Keratinocyte (primary cell): ENCODE measurements at regions not wholly inside any gene's neighbourhood (a gene's known extent, or its start where the extent isn't known, plus 50 kb on each side); places are given as distances from the start of the nearest gene placed in this dataset.

Source experiments
- DNase-seq: peaks from one replicate; pipeline ENCODE4 v3.0.0-alpha.2; 2011; ENCODE audit warnings: low read depth, missing footprints, low spot score
- FAIRE-seq: peaks from 2 replicates; lab custom pipeline; 2011; peaks lifted over from hg19 to GRCh38; lab: Jason Lieb, UNC
- H2AFZ ChIP-seq: 2 replicates; pipeline ENCODE4 v1.6.0; 2012; ENCODE audit warnings: low read length, control low read depth, inconsistent platforms; ENCODE audit not compliant: control insufficient read depth
- H3K27ac ChIP-seq: 2 replicates; pipeline ENCODE4 v1.5.1; 2011; ENCODE audit warnings: low read length; ENCODE audit not compliant: control insufficient read depth, insufficient read depth
- H3K27me3 ChIP-seq: 3 replicates; pipeline ENCODE4 v1.6.0; 2011; ENCODE audit warnings: low read length; ENCODE audit not compliant: control insufficient read depth, insufficient read depth; ENCODE audit errors: extremely low read depth
- H3K36me3 ChIP-seq, 2 experiments: 2 replicates in 1 of 2; 3 replicates in 1 of 2; pipeline ENCODE4 v1.5.1; 2011; ENCODE audit warnings: low read length in 2 of 2, mild to moderate bottlenecking in 1 of 2; ENCODE audit not compliant: control insufficient read depth in 2 of 2, insufficient read depth in 2 of 2; ENCODE audit errors: extremely low read depth in 1 of 2
- H3K4me1 ChIP-seq: 3 replicates; pipeline ENCODE4 v1.5.1; 2011; ENCODE audit warnings: low read length; ENCODE audit not compliant: control insufficient read depth, insufficient read depth; ENCODE audit errors: extremely low read depth
- H3K4me2 ChIP-seq: 3 replicates; pipeline ENCODE4 v1.6.0; 2011; ENCODE audit warnings: low read depth, low read length; ENCODE audit not compliant: control insufficient read depth, insufficient read depth; ENCODE audit errors: extremely low read depth
- H3K4me3 ChIP-seq, 3 experiments: fragments of 200-600 bp in 1 of 3; sonication (generic) in 1 of 3; 2 replicates in 2 of 3; 3 replicates in 1 of 3; pipeline ENCODE4 v1.5.1; 2011 to 2016; ENCODE audit warnings: low read length in 3 of 3, mild to moderate bottlenecking in 3 of 3, control low read depth in 2 of 3, inconsistent platforms in 1 of 3, low read depth in 1 of 3, mixed read lengths in 1 of 3, mixed run types in 1 of 3, moderate library complexity in 1 of 3; ENCODE audit not compliant: control insufficient read depth in 2 of 3, insufficient read depth in 2 of 3; ENCODE audit errors: extremely low read depth in 1 of 3
- H3K79me2 ChIP-seq: 2 replicates; pipeline ENCODE4 v1.6.0; 2012; ENCODE audit warnings: low read length; ENCODE audit not compliant: control insufficient read depth, insufficient read depth
- H3K9ac ChIP-seq: 3 replicates; pipeline ENCODE4 v1.6.0; 2011; ENCODE audit warnings: low read length; ENCODE audit not compliant: control insufficient read depth, insufficient read depth; ENCODE audit errors: extremely low read depth
- H3K9me1 ChIP-seq: 3 replicates; pipeline ENCODE4 v1.6.0; 2011; ENCODE audit warnings: low read length; ENCODE audit not compliant: control insufficient read depth, insufficient read depth; ENCODE audit errors: extremely low read depth
- H3K9me3 ChIP-seq: 2 replicates; pipeline ENCODE4 v1.5.1; 2012; ENCODE audit warnings: low read depth, low read length; ENCODE audit not compliant: control insufficient read depth
- H4K20me1 ChIP-seq: 3 replicates; pipeline ENCODE4 v1.6.0; 2011; ENCODE audit warnings: low read length; ENCODE audit not compliant: control insufficient read depth, insufficient read depth; ENCODE audit errors: extremely low read depth
- EZH2 ChIP-seq: IDR thresholded peaks from one replicate; pipeline ENCODE4 v1.6.1; 2012; ENCODE audit warnings: inconsistent platforms, mild to moderate bottlenecking, low read length, moderate library complexity
- dilution Hi-C: fragments of 300-500 bp; cut with MboI; formaldehyde crosslinking; loops from one replicate; pipeline ENCODE4 v1.7.0; 2020; ENCODE audit warnings: low sequenced_read_pairs; ENCODE audit not compliant: extremely low pct_ligation_motif_present
- TF ChIP-seq, protein P1 (sequence below), 3 experiments: IDR thresholded peaks in 1 of 3; conservative IDR thresholded peaks in 1 of 3; optimal IDR thresholded peaks in 1 of 3; 2 replicates in 2 of 3; 3 replicates in 1 of 3; pipeline versions ENCODE3 to v1.5.1; 2011; ENCODE audit warnings: low read length in 3 of 3, mild to moderate bottlenecking in 3 of 3, moderate library complexity in 2 of 3, control low read depth in 1 of 3, inconsistent platforms in 1 of 3; ENCODE audit not compliant: insufficient read depth in 2 of 3; ENCODE audit errors: extremely low read depth in 1 of 3

GRCh38 chr1:80918380-80918779 is 882.4 kb upstream of the ADGRL2 start:
- Histone ChIP-seq H4K20me1 (no peaks in the 10 kb centered on the region), H3K36me3 (no peaks in the 10 kb centered on the region), H3K27me3 (no peaks in the 10 kb centered on the region), H3K9me3 (no peaks in the 10 kb centered on the region), H3K4me2 (no peak overlapping the region), H3K4me1 (no peaks in the 10 kb centered on the region), H3K9ac (no peak overlapping the region), H3K79me2 (no peaks in the 10 kb centered on the region), H3K9me1 (no peaks in the 10 kb centered on the region), H3K27ac (no peak overlapping the region), H2AFZ (no peak overlapping the region), H3K4me3 (no peak overlapping the region)
- TF ChIP-seq EZH2: no peak
- TF ChIP-seq, protein P1, sequence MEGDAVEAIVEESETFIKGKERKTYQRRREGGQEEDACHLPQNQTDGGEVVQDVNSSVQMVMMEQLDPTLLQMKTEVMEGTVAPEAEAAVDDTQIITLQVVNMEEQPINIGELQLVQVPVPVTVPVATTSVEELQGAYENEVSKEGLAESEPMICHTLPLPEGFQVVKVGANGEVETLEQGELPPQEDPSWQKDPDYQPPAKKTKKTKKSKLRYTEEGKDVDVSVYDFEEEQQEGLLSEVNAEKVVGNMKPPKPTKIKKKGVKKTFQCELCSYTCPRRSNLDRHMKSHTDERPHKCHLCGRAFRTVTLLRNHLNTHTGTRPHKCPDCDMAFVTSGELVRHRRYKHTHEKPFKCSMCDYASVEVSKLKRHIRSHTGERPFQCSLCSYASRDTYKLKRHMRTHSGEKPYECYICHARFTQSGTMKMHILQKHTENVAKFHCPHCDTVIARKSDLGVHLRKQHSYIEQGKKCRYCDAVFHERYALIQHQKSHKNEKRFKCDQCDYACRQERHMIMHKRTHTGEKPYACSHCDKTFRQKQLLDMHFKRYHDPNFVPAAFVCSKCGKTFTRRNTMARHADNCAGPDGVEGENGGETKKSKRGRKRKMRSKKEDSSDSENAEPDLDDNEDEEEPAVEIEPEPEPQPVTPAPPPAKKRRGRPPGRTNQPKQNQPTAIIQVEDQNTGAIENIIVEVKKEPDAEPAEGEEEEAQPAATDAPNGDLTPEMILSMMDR (optimal IDR thresholded peaks at IDR 0.05 in 1 of 3, IDR thresholded peaks at IDR 0.05 in 1 of 3, conservative IDR thresholded peaks at IDR 0.05 in 1 of 3; ENCODE audit: extremely low read depth in 1 of 3, insufficient read depth in 2 of 3, low read length in 3 of 3): no peak
- FAIRE-seq: no peak
- no peak for DNase-seq
- dilution Hi-C loops: no loop called here

- dilution Hi-C loops: no loop called here
- H3K4me1 ChIP-seq: no peaks in the 10 kb centered on the region
- H3K36me3 ChIP-seq: no peaks in the 10 kb centered on the region
- H3K27me3 ChIP-seq: no peaks in the 10 kb centered on the region
- TF ChIP-seq, protein P1 (optimal IDR thresholded peaks at IDR 0.05 in 1 of 3, IDR thresholded peaks at IDR 0.05 in 1 of 3, conservative IDR thresholded peaks at IDR 0.05 in 1 of 3; ENCODE audit: extremely low read depth in 1 of 3, insufficient read depth in 2 of 3, low read length in 3 of 3): no peak
- H3K9ac ChIP-seq: no peak overlapping the region
- no peaks in the 10 kb centered on the region for H3K79me2 ChIP-seq
- H3K9me1 ChIP-seq: no peaks in the 10 kb centered on the region
- H3K4me3 ChIP-seq: no peak overlapping the region
- no peak overlapping the region for H3K27ac ChIP-seq
- DNase-seq: no peak
- no peak overlapping the region for H2AFZ ChIP-seq
- H3K9me3 ChIP-seq: no peaks in the 10 kb centered on the region
- H4K20me1 ChIP-seq: no peaks in the 10 kb centered on the region
- FAIRE-seq: no peak
- no peak overlapping the region for H3K4me2 ChIP-seq
These were observed 882.9 kb upstream of the ADGRL2 start for GRCh38 chr1:80917826-80918225.
